GM12878 (cell line): ENCODE measurements at regions not wholly inside any gene's neighbourhood (a gene's known extent, or its start where the extent isn't known, plus 50 kb on each side); places are given as distances from the start of the nearest gene placed in this dataset.

Experiments
- ATAC-seq: fragments of 200-7000 bp; cut with Tn5 transposase; 3 replicates; pipeline ENCODE4 v1.9.1; 2020; ENCODE audit warnings: mild to moderate bottlenecking, moderate library complexity
- BruUV-seq: library from RNA; stranded (reverse); fragments of 400-500 nt; replicated peaks from 2 replicates; lab custom pipeline; 2021; lab: Mats Ljungman, UMichigan
- CTCF ChIA-PET: fragments of 300-600 bp; sonication (Branson Sonifier 250); formaldehyde crosslinking; extraction: SDS; loops from one replicate; lab custom pipeline; 2021; ENCODE audit warnings: inconsistent platforms; lab: Yijun Ruan, JAX
- POLR2A ChIA-PET: fragments of 350-600 bp; formaldehyde crosslinking; extraction: SDS; loops from one replicate; lab custom pipeline; 2021; ENCODE audit warnings: inconsistent platforms; lab: Charles Lee
- RAD21 ChIA-PET: fragments of 300-600 bp; sonication (Branson Sonifier 250); formaldehyde crosslinking; loops from one replicate; lab custom pipeline; 2023; ENCODE audit warnings: antibody characterized with exemption; ENCODE audit not compliant: unreplicated experiment; lab: Charles Lee
- SMC1A ChIA-PET: fragments of 300-600 bp; sonication (Branson Sonifier 250); formaldehyde crosslinking; loops from one replicate; lab custom pipeline; 2023; ENCODE audit not compliant: unreplicated experiment, uncharacterized antibody; lab: Charles Lee
- DNase-seq: peaks from one replicate; pipeline ENCODE4 v3.0.0-alpha.2; 2011; ENCODE audit warnings: low read depth, low spot score
- FAIRE-seq: peaks from 3 replicates; lab custom pipeline; 2011; peaks lifted over from hg19 to GRCh38; lab: Jason Lieb, UNC
- H2AFZ ChIP-seq: 2 replicates; pipeline ENCODE4 v1.6.0; 2011; ENCODE audit warnings: low read depth, low read length, control low read depth; ENCODE audit not compliant: control insufficient read depth
- H3K27ac ChIP-seq: 2 replicates; pipeline ENCODE4 v1.5.1; 2011; ENCODE audit warnings: control low read depth; ENCODE audit not compliant: control insufficient read depth, insufficient read depth
- H3K27me3 ChIP-seq, 2 experiments: replicated peaks in 1 of 2; 2 replicates each; pipeline versions ENCODE4 v1.6.0 to v1.6.1; 2011; ENCODE audit warnings: low read length in 1 of 2; ENCODE audit not compliant: control insufficient read depth in 2 of 2, insufficient read depth in 2 of 2
- H3K36me3 ChIP-seq, 2 experiments: 2 replicates each; pipeline ENCODE4 v1.5.1; 2011; ENCODE audit warnings: low read length in 1 of 2; ENCODE audit not compliant: control insufficient read depth in 2 of 2, insufficient read depth in 2 of 2
- H3K4me1 ChIP-seq: 2 replicates; pipeline ENCODE4 v1.6.1; 2011; ENCODE audit warnings: mild to moderate bottlenecking, low read length, moderate library complexity, mixed read lengths; ENCODE audit not compliant: control insufficient read depth, insufficient read depth
- H3K4me2 ChIP-seq: 2 replicates; pipeline ENCODE4 v1.6.0; 2011; ENCODE audit warnings: control low read depth; ENCODE audit not compliant: control insufficient read depth, insufficient read depth
- H3K4me3 ChIP-seq: fragments of 200-600 bp; sonication (generic); 2 replicates; pipeline ENCODE4 v1.5.1; 2016
- H3K79me2 ChIP-seq: 2 replicates; pipeline ENCODE4 v1.6.0; 2011; ENCODE audit warnings: low read length; ENCODE audit not compliant: control insufficient read depth, insufficient read depth
- H3K9ac ChIP-seq: 2 replicates; pipeline ENCODE4 v1.8.0; 2011; ENCODE audit warnings: low read length, control low read depth, mixed read lengths; ENCODE audit not compliant: control insufficient read depth, insufficient read depth
- H3K9me3 ChIP-seq: replicated peaks from 3 replicates; pipeline ENCODE4 v1.5.1; 2011; ENCODE audit warnings: mild to moderate bottlenecking, low read length; ENCODE audit not compliant: control insufficient read depth, insufficient read depth
- H4K20me1 ChIP-seq: 2 replicates; pipeline ENCODE4 v1.6.0; 2011; ENCODE audit not compliant: control insufficient read depth, insufficient read depth
- ATF3 ChIP-seq: IDR thresholded peaks from 2 replicates; pipeline ENCODE4 v1.6.1; 2011; ENCODE audit warnings: low read depth, mild to moderate bottlenecking, low read length, moderate library complexity, borderline replicate concordance; ENCODE audit errors: extremely low read depth
- CHD2 ChIP-seq: IDR thresholded peaks from 2 replicates; pipeline ENCODE4 v1.6.1; 2011; ENCODE audit warnings: low read depth, low read length, improper control_type of control experiment, borderline replicate concordance
- CTCF ChIP-seq, 3 experiments: IDR thresholded peaks in 2 of 3; conservative IDR thresholded peaks in 1 of 3; 2 replicates each; pipeline ENCODE4 v1.5.1; 2011; ENCODE audit warnings: low read depth in 3 of 3, low read length in 3 of 3, mild to moderate bottlenecking in 3 of 3, control low read depth in 2 of 3, moderate library complexity in 2 of 3, inconsistent platforms in 1 of 3, mixed read lengths in 1 of 3; ENCODE audit not compliant: control insufficient read depth in 2 of 3, insufficient read depth in 1 of 3; ENCODE audit errors: extremely low read depth in 1 of 3
- DPF2 ChIP-seq: fragments of 450-650 bp; IDR thresholded peaks from 2 replicates; pipeline ENCODE4 v1.6.1; 2017; ENCODE audit warnings: mild to moderate bottlenecking
- EED ChIP-seq: sonication (generic); IDR thresholded peaks from 2 replicates; pipeline ENCODE4 v1.6.1; 2016; ENCODE audit warnings: antibody characterized with exemption, low read depth
- EZH2 ChIP-seq: IDR thresholded peaks from 2 replicates; pipeline ENCODE4 v1.6.1; 2012; ENCODE audit warnings: low read depth, mild to moderate bottlenecking, control low read depth, inconsistent platforms, low read length, borderline replicate concordance; ENCODE audit not compliant: control insufficient read depth
- HDGF ChIP-seq: fragments of 450-650 bp; IDR thresholded peaks from 2 replicates; pipeline ENCODE4 v1.6.1; 2016; ENCODE audit warnings: antibody characterized with exemption
- NFYB ChIP-seq: IDR thresholded peaks from 2 replicates; pipeline ENCODE4 v1.6.1; 2011; ENCODE audit warnings: low read depth, mild to moderate bottlenecking, low read length, improper control_type of control experiment, moderate library complexity; ENCODE audit not compliant: insufficient read depth
- POLR2AphosphoS2 ChIP-seq: IDR thresholded peaks from 2 replicates; pipeline ENCODE4 v1.6.1; 2011; ENCODE audit warnings: low read depth, mild to moderate bottlenecking, low read length, improper control_type of control experiment, moderate library complexity
- RCOR1 ChIP-seq: conservative IDR thresholded peaks from 2 replicates; pipeline ENCODE4 v1.6.1; 2012; ENCODE audit warnings: low read depth, low read length, improper control_type of control experiment
- SMC3 ChIP-seq: IDR thresholded peaks from 2 replicates; pipeline ENCODE4 v1.6.1; 2011; ENCODE audit warnings: low read length, improper control_type of control experiment, borderline replicate concordance
- STAT1 ChIP-seq: fragments of 450-650 bp; conservative IDR thresholded peaks from 2 replicates; pipeline ENCODE4 v1.6.1; 2014; ENCODE audit warnings: antibody characterized with exemption, mild to moderate bottlenecking
- in situ Hi-C: fragments of 300-500 bp; cut with MboI; formaldehyde crosslinking; loops from 9 replicates; pipeline ENCODE4 v1.14.3; 2018; ENCODE audit warnings: mixed read lengths
- intact Hi-C: fragments of 100-400 bp; cut with micrococcal nuclease; formaldehyde crosslinking; loops from one replicate; pipeline ENCODE4 v1.14.2; 2022; ENCODE audit not compliant: unreplicated experiment
- TF ChIP-seq, protein P1 (sequence below): IDR thresholded peaks from 2 replicates; pipeline ENCODE4 v1.6.1; 2012; ENCODE audit warnings: low read depth, low read length, improper control_type of control experiment
- TF ChIP-seq, protein P2 (sequence below): fragments of 450-650 bp; IDR thresholded peaks from 2 replicates; pipeline ENCODE4 v1.6.1; 2017; ENCODE audit warnings: mild to moderate bottlenecking
- TF ChIP-seq, protein P3 (sequence below): fragments of 150-350 bp; IDR thresholded peaks from 2 replicates; pipeline ENCODE4 v1.6.1; 2014; ENCODE audit warnings: mild to moderate bottlenecking, low read depth, low read length

DNA sequence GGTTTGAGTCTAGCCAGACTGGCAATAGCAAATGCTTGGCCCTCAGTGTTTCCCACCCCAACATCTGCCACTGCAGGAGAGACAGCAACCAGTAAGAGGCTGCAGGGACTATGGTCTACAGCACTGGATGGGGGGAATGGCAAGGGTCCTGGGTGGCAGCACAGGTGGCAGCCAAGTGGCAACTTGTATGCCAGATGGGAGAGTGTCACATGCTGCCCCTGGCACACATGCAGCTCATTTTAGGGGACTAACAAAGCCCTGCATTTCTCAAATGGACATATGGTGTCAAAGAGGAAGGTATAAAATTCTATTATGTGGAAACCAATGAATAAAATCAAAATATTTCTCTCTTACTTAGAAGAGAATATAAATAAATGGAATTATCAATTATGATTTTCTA lies 298.7 kb upstream of the MARCKS start (continued):
- TF ChIP-seq CTCF (IDR thresholded peaks at IDR 0.05 in 2 of 3, conservative IDR thresholded peaks at IDR 0.05 in 1 of 3; ENCODE audit: control insufficient read depth in 2 of 3, extremely low read depth in 1 of 3, insufficient read depth in 1 of 3, low read depth in 3 of 3, low read length in 3 of 3) (no peak), RCOR1 (no peak), STAT1 (no peak)

DNA sequence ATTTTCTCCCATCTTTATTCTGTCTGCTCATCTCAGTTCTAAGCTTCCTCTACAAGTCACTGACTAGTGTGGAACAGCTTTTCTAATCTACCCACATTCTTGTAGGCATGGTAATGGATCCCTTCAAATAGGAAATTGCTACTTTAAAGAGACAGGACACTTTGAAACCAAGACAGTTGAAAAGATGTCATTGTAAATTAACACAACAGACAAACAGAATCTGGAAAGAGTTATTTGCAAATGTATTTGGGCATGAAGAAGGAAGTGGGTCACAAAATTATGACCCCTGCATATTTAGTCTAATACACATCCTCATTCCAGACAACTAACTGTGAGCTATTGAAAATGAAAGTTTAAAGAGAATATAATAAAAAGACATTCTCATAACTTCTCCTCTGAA lies 298.2 kb upstream of the MARCKS start:
- in situ Hi-C loops: no loop called here
- Histone ChIP-seq H3K36me3 (no peaks in the 10 kb centered on the region), H3K9me3 (no peaks in the 10 kb centered on the region), H3K27me3 (no peaks in the 10 kb centered on the region), H2AFZ (no peak overlapping the region; the same call in 1 of the 2 replicates), H4K20me1 (no peaks in the 10 kb centered on the region), H3K4me1 (peaks cover 7% of the 10 kb centered on the region), H3K4me3 (no peak overlapping the region), H3K79me2 (no peaks in the 10 kb centered on the region), H3K27ac (no peak overlapping the region), H3K4me2 (no peak overlapping the region), H3K9ac (no peak overlapping the region)
- FAIRE-seq (no peak), ATAC-seq (no peak), DNase-seq (no peak)
- intact Hi-C loops: no loop called here
- POLR2A ChIA-PET: interaction anchor here (1.0 kb wide), 1 partner anchor 19 kb away, joined by 3 read pairs; no protein-coding TSS in a partner anchor
- no TSS peak for BruUV-seq
- SMC1A ChIA-PET: interaction anchor here (0.9 to 1.4 kb wide), 4 partner anchors 9 to 55 kb away, joined by 3 to 4 read pairs (median 3); no protein-coding TSS in a partner anchor
- RAD21 ChIA-PET: no interaction called here
- CTCF ChIA-PET: interaction anchor here (0.7 kb wide), 2 partner anchors 252 to 679 kb away, joined by 3 read pairs; no protein-coding TSS in a partner anchor
- TF ChIP-seq, protein P1, sequence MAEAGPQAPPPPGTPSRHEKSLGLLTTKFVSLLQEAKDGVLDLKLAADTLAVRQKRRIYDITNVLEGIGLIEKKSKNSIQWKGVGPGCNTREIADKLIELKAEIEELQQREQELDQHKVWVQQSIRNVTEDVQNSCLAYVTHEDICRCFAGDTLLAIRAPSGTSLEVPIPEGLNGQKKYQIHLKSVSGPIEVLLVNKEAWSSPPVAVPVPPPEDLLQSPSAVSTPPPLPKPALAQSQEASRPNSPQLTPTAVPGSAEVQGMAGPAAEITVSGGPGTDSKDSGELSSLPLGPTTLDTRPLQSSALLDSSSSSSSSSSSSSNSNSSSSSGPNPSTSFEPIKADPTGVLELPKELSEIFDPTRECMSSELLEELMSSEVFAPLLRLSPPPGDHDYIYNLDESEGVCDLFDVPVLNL: no peak
- TF ChIP-seq EZH2 (no peak), CHD2 (no peak), NFYB (no peak), ATF3 (no peak), HDGF (no peak), DPF2 (no peak), SMC3 (no peak), POLR2AphosphoS2 (no peak), EED (no peak)
- TF ChIP-seq, protein P2, sequence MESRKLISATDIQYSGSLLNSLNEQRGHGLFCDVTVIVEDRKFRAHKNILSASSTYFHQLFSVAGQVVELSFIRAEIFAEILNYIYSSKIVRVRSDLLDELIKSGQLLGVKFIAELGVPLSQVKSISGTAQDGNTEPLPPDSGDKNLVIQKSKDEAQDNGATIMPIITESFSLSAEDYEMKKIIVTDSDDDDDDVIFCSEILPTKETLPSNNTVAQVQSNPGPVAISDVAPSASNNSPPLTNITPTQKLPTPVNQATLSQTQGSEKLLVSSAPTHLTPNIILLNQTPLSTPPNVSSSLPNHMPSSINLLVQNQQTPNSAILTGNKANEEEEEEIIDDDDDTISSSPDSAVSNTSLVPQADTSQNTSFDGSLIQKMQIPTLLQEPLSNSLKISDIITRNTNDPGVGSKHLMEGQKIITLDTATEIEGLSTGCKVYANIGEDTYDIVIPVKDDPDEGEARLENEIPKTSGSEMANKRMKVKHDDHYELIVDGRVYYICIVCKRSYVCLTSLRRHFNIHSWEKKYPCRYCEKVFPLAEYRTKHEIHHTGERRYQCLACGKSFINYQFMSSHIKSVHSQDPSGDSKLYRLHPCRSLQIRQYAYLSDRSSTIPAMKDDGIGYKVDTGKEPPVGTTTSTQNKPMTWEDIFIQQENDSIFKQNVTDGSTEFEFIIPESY: no peak
- TF ChIP-seq, protein P3, sequence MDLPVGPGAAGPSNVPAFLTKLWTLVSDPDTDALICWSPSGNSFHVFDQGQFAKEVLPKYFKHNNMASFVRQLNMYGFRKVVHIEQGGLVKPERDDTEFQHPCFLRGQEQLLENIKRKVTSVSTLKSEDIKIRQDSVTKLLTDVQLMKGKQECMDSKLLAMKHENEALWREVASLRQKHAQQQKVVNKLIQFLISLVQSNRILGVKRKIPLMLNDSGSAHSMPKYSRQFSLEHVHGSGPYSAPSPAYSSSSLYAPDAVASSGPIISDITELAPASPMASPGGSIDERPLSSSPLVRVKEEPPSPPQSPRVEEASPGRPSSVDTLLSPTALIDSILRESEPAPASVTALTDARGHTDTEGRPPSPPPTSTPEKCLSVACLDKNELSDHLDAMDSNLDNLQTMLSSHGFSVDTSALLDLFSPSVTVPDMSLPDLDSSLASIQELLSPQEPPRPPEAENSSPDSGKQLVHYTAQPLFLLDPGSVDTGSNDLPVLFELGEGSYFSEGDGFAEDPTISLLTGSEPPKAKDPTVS: no peak
